IPS-18c (cell line): ENCODE measurements at regions not wholly inside any gene's neighbourhood (a gene's known extent, or its start where the extent isn't known, plus 50 kb on each side); places are given as distances from the start of the nearest gene placed in this dataset.

Source experiments
- H3K4me3 ChIP-seq: 2 replicates; pipeline ENCODE4 v1.7.0; 2013; ENCODE audit warnings: low read depth, mild to moderate bottlenecking, low read length, moderate library complexity; ENCODE audit not compliant: insufficient read depth
- H3K9me3 ChIP-seq: one replicate; pipeline ENCODE4 v1.6.1; 2013; ENCODE audit warnings: mild to moderate bottlenecking, low read length, moderate library complexity; ENCODE audit not compliant: control insufficient read depth, insufficient read depth

GRCh38 chr10:35770817-35771355 lies 128.8 kb upstream of the FZD8 start:
- Histone ChIP-seq H3K9me3 (peaks cover 2% of the 10 kb centered on the region), H3K4me3 (no peak overlapping the region)

GRCh38 chr10:35769795-35770194 lies 127.7 kb upstream of the FZD8 start:
- H3K9me3 ChIP-seq: peaks cover 2% of the 10 kb centered on the region
- H3K4me3 ChIP-seq: no peak overlapping the region

GRCh38 chr10:35768731-35769130 lies 126.6 kb upstream of the FZD8 start:
- Histone ChIP-seq H3K9me3 (peaks cover 2% of the 10 kb centered on the region), H3K4me3 (no peak overlapping the region)

- peaks cover 1% of the 10 kb centered on the region for H3K9me3 ChIP-seq
- H3K4me3 ChIP-seq: no peak overlapping the region
These were observed 125.9 kb upstream of the FZD8 start for GRCh38 chr10:35768011-35768410.

GRCh38 chr10:35765996-35766395 lies 123.9 kb upstream of the FZD8 start:
- Histone ChIP-seq H3K4me3 (no peak overlapping the region), H3K9me3 (no peaks in the 10 kb centered on the region)

- no peak overlapping the region for H3K4me3 ChIP-seq
- H3K9me3 ChIP-seq: no peaks in the 10 kb centered on the region
These were observed 123.0 kb upstream of the FZD8 start for GRCh38 chr10:35765066-35765527.

GRCh38 chr10:35762311-35763030 lies 120.4 kb upstream of the FZD8 start:
- H3K4me3 ChIP-seq: no peak overlapping the region
- H3K9me3 ChIP-seq: no peaks in the 10 kb centered on the region

GRCh38 chr10:35758076-35758475 lies 116.0 kb upstream of the FZD8 start:
- no peaks in the 10 kb centered on the region for H3K9me3 ChIP-seq
- no peak overlapping the region for H3K4me3 ChIP-seq

GRCh38 chr10:35754519-35754918 lies 112.4 kb upstream of the FZD8 start:
- no peaks in the 10 kb centered on the region for H3K9me3 ChIP-seq
- no peak overlapping the region for H3K4me3 ChIP-seq

GRCh38 chr10:35752469-35753461 lies 110.7 kb upstream of the FZD8 start:
- no peak overlapping the region for H3K4me3 ChIP-seq

GRCh38 chr10:35751347-35751746 lies 109.3 kb upstream of the FZD8 start:
- H3K4me3 ChIP-seq: no peak overlapping the region
- H3K9me3 ChIP-seq: no peaks in the 10 kb centered on the region

More at GRCh38 chr10:35752469-35753461, 110.7 kb upstream of the FZD8 start:
- no peaks in the 10 kb centered on the region for H3K9me3 ChIP-seq

- H3K4me3 ChIP-seq: no peak overlapping the region
- H3K9me3 ChIP-seq: no peaks in the 10 kb centered on the region
These were observed 107.1 kb upstream of the FZD8 start for GRCh38 chr10:35749230-35749629.

- H3K9me3 ChIP-seq: no peaks in the 10 kb centered on the region
- H3K4me3 ChIP-seq: no peak overlapping the region
These were observed 103.7 kb upstream of the FZD8 start for GRCh38 chr10:35745617-35746403.

- Histone ChIP-seq H3K9me3 (no peaks in the 10 kb centered on the region), H3K4me3 (no peak overlapping the region)
These were observed 101.8 kb upstream of the FZD8 start for GRCh38 chr10:35743851-35744250.

GRCh38 chr10:35743351-35743750 lies 101.3 kb upstream of the FZD8 start:
- Histone ChIP-seq H3K4me3 (no peak overlapping the region), H3K9me3 (no peaks in the 10 kb centered on the region)

GRCh38 chr10:35739998-35740397 lies 97.9 kb upstream of the FZD8 start:
- Histone ChIP-seq H3K9me3 (no peaks in the 10 kb centered on the region), H3K4me3 (no peak overlapping the region)

GRCh38 chr10:35735412-35735811 lies 93.3 kb upstream of the FZD8 start:
- Histone ChIP-seq H3K4me3 (no peak overlapping the region), H3K9me3 (no peaks in the 10 kb centered on the region)
